CD4-positive, alpha-beta memory T cell (primary cell): ENCODE measurements at regions not wholly inside any gene's neighbourhood (a gene's known extent, or its start where the extent isn't known, plus 50 kb on each side); places are given as distances from the start of the nearest gene placed in this dataset.

Source experiments
- CTCF ChIA-PET: fragments of 350-600 bp; sonication (Branson Sonifier 250); formaldehyde crosslinking; loops from one replicate; lab custom pipeline; 2021; ENCODE audit warnings: inconsistent platforms; ENCODE audit not compliant: partially characterized antibody; lab: Charles Lee
- POLR2A ChIA-PET: fragments of 350-600 bp; sonication (Branson Sonifier 250); formaldehyde crosslinking; loops from one replicate; lab custom pipeline; 2021; ENCODE audit not compliant: partially characterized antibody; lab: Charles Lee
- DNase-seq, 5 donors: peaks; one replicate each; pipeline versions ENCODE4 v3.0.0 to v3.0.0-alpha.2; 2020 to 2022; ENCODE audit warnings: mixed read lengths in 1 of 5
- H3K27ac ChIP-seq: one replicate; pipeline ENCODE4 v1.7.0; 2013; ENCODE audit warnings: low read depth, low read length
- H3K27me3 ChIP-seq: 2 replicates; pipeline ENCODE4 v1.7.0; 2013; ENCODE audit warnings: mild to moderate bottlenecking, low read length, moderate library complexity; ENCODE audit not compliant: insufficient read depth
- H3K36me3 ChIP-seq: 2 replicates; pipeline ENCODE4 v1.7.0; 2013; ENCODE audit warnings: mild to moderate bottlenecking, low read length, moderate library complexity; ENCODE audit not compliant: insufficient read depth
- H3K4me1 ChIP-seq: 2 replicates; pipeline ENCODE4 v1.7.0; 2013; ENCODE audit warnings: mild to moderate bottlenecking, low read length, moderate library complexity; ENCODE audit not compliant: insufficient read depth
- H3K4me3 ChIP-seq, 2 donors: one replicate each; pipeline ENCODE4 v1.7.0; 2013; ENCODE audit warnings: low read length in 2 of 2, mild to moderate bottlenecking in 1 of 2
- H3K9me3 ChIP-seq, 2 donors: one replicate each; pipeline ENCODE4 v1.7.0; 2013; ENCODE audit warnings: low read length in 2 of 2, control low read depth in 1 of 2; ENCODE audit not compliant: control insufficient read depth in 1 of 2
- H3K27ac Mint-ChIP-seq, 7 donors: one replicate each; pipeline ENCODE4 v1.8.0; 2020 to 2021; ENCODE audit warnings: mixed read lengths in 7 of 7, mild to moderate bottlenecking in 6 of 7, inconsistent platforms in 3 of 7, moderate library complexity in 3 of 7
- H3K27me3 Mint-ChIP-seq, 2 donors: one replicate each; pipeline ENCODE4 v1.8.0; 2020 to 2021; ENCODE audit warnings: mixed read lengths in 2 of 2
- H3K36me3 Mint-ChIP-seq, 2 donors: one replicate each; pipeline ENCODE4 v1.8.0; 2020 to 2021; ENCODE audit warnings: mixed read lengths in 2 of 2, inconsistent platforms in 1 of 2, mild to moderate bottlenecking in 1 of 2
- H3K4me1 Mint-ChIP-seq, 4 donors: one replicate each; pipeline ENCODE4 v1.8.0; 2020 to 2021; ENCODE audit warnings: mixed read lengths in 4 of 4, mild to moderate bottlenecking in 1 of 4
- H3K4me3 Mint-ChIP-seq, 8 donors: one replicate each; pipeline ENCODE4 v1.8.0; 2020 to 2021; ENCODE audit warnings: mixed read lengths in 8 of 8, mild to moderate bottlenecking in 7 of 8, moderate library complexity in 6 of 8, inconsistent platforms in 3 of 8
- H3K9me3 Mint-ChIP-seq, 8 donors: one replicate each; pipeline ENCODE4 v1.8.0; 2020 to 2021; ENCODE audit warnings: mixed read lengths in 8 of 8, mild to moderate bottlenecking in 5 of 8, inconsistent platforms in 3 of 8, moderate library complexity in 1 of 8
- intact Hi-C: fragments of 100-400 bp; cut with micrococcal nuclease; formaldehyde crosslinking; loops from one replicate; pipeline ENCODE4 v1.15.1; 2023

DNA sequence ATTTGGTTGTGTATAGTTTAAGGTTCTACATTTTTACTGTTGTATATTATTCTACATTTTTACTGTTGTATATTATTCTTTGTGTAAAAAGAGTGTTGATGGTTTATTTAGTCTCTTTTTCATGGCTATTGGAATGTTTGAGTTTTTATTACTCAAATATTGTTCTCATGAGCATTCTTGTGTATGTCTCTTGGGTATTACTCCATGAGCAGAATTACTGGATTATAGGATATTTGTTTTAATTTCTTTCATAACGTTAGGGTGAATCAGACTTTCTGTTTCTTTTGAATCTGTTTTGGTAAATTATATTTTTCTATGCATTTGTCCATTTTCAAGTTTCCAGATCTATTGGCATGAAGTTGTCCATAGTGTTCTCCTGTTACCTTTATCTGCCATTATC, 111.6 kb downstream of the DYNAP start:
- H3K9me3 ChIP-seq = no peaks in the 10 kb centered on the region
- no peak for DNase-seq
- Mint-ChIP-seq H3K27me3 (no peaks in the 10 kb centered on the region), H3K9me3 (peaks cover 0 to 3% (median under 1%) of the 10 kb centered on the region in 8 donors), H3K4me1 (no peaks in the 10 kb centered on the region), H3K36me3 (no peaks in the 10 kb centered on the region), H3K4me3 (no peak overlapping the region), H3K27ac (no peak overlapping the region)
- H3K4me1 ChIP-seq = no peaks in the 10 kb centered on the region
- H3K36me3 ChIP-seq = no peaks in the 10 kb centered on the region
- H3K4me3 ChIP-seq = no peak overlapping the region
- H3K27me3 ChIP-seq = no peaks in the 10 kb centered on the region
- POLR2A ChIA-PET = no interaction called here
- intact Hi-C loops = no loop called here
- H3K27ac ChIP-seq = no peak overlapping the region
- CTCF ChIA-PET = no interaction called here

DNA sequence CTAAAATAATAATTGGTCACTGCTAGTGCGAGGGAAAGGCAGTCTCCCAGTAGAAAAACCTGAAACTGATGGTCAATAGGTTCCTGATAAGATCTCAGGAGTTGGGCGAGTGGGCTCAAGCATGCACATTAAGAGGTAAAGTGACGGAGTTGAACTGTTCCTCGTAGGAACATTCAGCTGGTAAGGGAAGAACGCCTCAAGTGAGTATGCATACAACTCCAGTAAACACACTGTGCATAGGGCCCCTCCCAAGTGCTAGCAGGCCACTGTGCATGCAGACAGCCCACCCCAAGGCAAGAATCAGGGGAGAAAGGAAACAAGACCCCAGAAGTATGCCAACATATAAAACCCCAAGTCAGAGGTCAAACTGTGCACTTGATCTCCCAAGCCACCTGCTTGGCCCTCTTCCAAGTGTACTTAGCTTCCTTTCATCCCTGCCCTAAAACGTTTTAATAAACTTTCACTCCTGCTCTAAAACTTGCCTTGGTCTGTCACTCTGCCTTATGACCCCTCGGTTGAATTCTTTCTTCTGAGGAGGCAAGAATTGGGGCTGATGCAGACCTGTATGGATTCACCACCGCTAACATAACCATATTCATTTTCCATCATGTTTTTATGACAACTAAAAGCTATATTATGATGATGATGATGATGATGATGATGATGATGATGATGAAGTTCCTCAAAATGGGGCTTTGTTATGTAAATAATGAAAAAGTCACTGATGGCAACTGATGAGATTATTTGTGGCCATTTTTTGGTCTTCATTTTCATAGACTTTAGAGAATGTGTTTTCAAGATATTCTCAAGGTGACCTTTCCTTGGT, 118.0 kb upstream of the RAB27B start:
- no peaks in the 10 kb centered on the region for H3K36me3 ChIP-seq
- Mint-ChIP-seq H3K9me3 (peaks cover 0 to 4% (median 1%) of the 10 kb centered on the region in 8 donors), H3K36me3 (no peaks in the 10 kb centered on the region), H3K4me1 (peaks cover 20 to 37% (median 29%) of the 10 kb centered on the region in 4 donors), H3K4me3 (no peak overlapping the region), H3K27ac (no peak overlapping the region), H3K27me3 (no peaks in the 10 kb centered on the region)
- no peaks in the 10 kb centered on the region for H3K27me3 ChIP-seq
- ChIA-PET CTCF (no interaction called here), POLR2A (no interaction called here)
- intact Hi-C loops = no loop called here
- no peak for DNase-seq
- H3K4me1 ChIP-seq = peaks cover 29% of the 10 kb centered on the region
- no peak overlapping the region for H3K27ac ChIP-seq
- H3K4me3 ChIP-seq = no peak overlapping the region
- no peaks in the 10 kb centered on the region for H3K9me3 ChIP-seq

DNA sequence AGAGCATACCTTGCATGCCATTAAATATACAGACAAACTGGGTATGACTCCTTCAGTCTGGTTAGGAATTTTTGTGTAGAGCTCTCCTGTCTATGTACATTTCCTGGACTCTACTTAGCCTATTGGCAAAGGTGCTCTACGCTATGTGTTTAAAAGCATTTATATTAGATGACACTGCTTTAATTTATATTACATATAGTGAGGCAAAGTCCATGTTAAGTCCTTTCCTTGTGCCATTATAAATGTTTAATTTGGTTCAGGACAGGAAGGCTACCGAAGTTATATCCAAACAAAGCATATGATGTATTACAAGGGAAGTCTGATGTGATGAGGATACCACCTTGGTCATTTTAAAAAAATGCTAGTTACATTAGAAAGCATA, 117.4 kb upstream of the RAB27B start:
- H3K4me3 ChIP-seq = no peak overlapping the region
- peaks cover 0 to 4% (median 1%) of the 10 kb centered on the region in 8 donors for H3K9me3 Mint-ChIP-seq
- no peak for DNase-seq
- no peak overlapping the region for H3K27ac ChIP-seq
- H3K4me1 Mint-ChIP-seq = peaks cover 20 to 43% (median 32%) of the 10 kb centered on the region in 4 donors
- H3K36me3 ChIP-seq = no peaks in the 10 kb centered on the region
- H3K27ac Mint-ChIP-seq = no peak overlapping the region
- intact Hi-C loops = no loop called here
- POLR2A ChIA-PET = no interaction called here
- H3K4me1 ChIP-seq = peaks cover 29% of the 10 kb centered on the region
- H3K9me3 ChIP-seq = no peaks in the 10 kb centered on the region
- no peaks in the 10 kb centered on the region for H3K36me3 Mint-ChIP-seq
- H3K4me3 Mint-ChIP-seq = no peak overlapping the region
- H3K27me3 ChIP-seq = no peaks in the 10 kb centered on the region
- CTCF ChIA-PET = no interaction called here
- no peaks in the 10 kb centered on the region for H3K27me3 Mint-ChIP-seq

DNA sequence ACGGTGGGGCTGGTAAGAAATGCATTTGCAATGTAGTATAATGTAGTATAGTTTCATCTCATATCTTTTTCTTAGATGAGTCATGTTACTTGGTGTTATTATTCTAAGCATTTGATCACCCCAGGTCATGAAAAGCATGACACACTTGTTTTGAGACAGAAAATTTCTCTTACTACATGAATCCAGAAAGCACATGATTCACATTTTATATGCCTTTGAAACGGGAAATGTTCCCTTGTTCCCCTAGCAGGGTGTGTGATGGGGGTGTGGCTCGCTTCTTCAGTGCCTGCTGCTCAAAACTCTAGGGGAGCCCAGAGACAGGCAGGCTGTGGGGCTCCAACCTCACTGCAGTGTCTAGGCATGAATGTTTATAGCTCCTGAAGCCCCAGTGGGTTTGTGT, 116.0 kb upstream of the RAB27B start:
- Histone ChIP-seq H3K9me3 (no peaks in the 10 kb centered on the region), H3K27me3 (no peaks in the 10 kb centered on the region), H3K4me3 (no peak overlapping the region), H3K27ac (no peak overlapping the region), H3K4me1 (peaks cover 32% of the 10 kb centered on the region), H3K36me3 (no peaks in the 10 kb centered on the region)
- ChIA-PET CTCF (no interaction called here), POLR2A (no interaction called here)
- no peak for DNase-seq
- intact Hi-C loops = no loop called here
- no peaks in the 10 kb centered on the region for H3K27me3 Mint-ChIP-seq
- peaks cover 0 to 4% (median 1%) of the 10 kb centered on the region in 8 donors for H3K9me3 Mint-ChIP-seq
- no peak overlapping the region for H3K27ac Mint-ChIP-seq
- peaks cover 20 to 49% (median 35%) of the 10 kb centered on the region in 4 donors for H3K4me1 Mint-ChIP-seq
- no peak overlapping the region for H3K4me3 Mint-ChIP-seq
- no peaks in the 10 kb centered on the region for H3K36me3 Mint-ChIP-seq

DNA sequence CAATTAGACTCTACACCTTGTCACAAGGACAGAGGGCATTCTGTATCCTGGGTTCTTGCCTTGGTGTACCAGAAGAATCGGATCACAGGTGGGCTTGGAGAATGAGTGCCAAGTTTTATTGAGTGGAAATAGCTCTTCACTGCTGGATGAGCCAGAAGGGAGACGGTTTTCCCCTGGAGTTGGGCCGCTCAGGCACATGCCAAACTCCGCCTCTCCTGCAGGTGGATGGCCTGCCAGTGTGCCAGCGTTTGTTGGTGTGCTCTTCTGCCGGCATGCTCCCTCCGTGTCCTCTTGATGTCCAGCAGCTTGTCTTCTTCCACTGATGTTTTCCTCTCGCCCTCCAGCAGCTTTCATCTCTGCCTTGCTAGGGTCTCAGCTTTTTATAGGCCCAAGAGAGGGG, 115.5 kb upstream of the RAB27B start:
- Histone ChIP-seq H3K27me3 (no peaks in the 10 kb centered on the region), H3K4me1 (peaks cover 36% of the 10 kb centered on the region), H3K27ac (no peak overlapping the region), H3K36me3 (no peaks in the 10 kb centered on the region), H3K4me3 (no peak overlapping the region), H3K9me3 (no peaks in the 10 kb centered on the region)
- Mint-ChIP-seq H3K9me3 (peaks cover 0 to 2% (median 0%) of the 10 kb centered on the region in 8 donors), H3K4me3 (peak overlapping the region in 2 of 8 donors; percentile 61 to 62), H3K4me1 (peaks cover 23 to 54% (median 40%) of the 10 kb centered on the region in 4 donors), H3K27me3 (no peaks in the 10 kb centered on the region), H3K36me3 (no peaks in the 10 kb centered on the region), H3K27ac (no peak overlapping the region)
- POLR2A ChIA-PET = no interaction called here
- DNase-seq = no peak
- CTCF ChIA-PET = no interaction called here
- intact Hi-C loops = no loop called here

DNA sequence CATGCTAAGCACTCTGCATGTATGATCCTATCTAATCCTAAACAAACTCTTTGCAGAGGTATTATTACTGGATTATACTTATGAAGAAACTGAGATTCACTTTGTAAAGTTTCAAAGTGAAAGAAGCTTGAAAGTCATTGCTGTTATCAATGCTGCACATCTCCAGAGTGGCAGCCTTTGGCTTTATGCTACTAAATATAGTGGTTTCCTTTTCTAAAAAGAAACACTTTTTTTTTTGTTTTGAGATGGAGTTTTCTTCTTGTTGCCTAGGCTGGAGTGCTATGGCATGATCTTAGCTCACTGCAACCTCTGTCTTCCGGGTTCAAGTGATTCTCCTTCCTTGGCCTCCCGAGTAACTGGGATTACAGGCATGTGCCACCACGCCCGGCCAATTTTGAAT, 114.9 kb upstream of the RAB27B start:
- peak overlapping the region in 2 of 8 donors; percentile 61 to 62 for H3K4me3 Mint-ChIP-seq
- CTCF ChIA-PET = no interaction called here
- intact Hi-C loops = no loop called here

DNA sequence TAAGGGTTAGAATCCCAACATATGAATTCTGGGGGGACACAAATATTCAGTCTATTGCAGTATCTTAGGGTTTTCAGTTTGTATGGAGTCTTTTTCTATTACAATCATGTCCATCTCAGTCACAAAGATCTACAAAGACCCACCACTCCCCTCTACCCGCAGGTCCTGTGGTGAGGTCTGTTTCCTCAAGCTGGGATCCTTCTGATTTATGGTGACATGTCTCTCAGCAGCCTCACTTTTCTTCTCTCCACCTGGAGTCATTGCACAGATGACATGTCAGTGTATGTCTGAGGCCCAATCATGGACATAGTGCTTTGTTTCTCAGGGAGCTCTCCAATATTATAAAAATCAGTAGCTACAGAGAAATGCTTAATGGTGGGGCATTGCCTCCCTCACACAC, 113.4 kb upstream of the RAB27B start:
- no peak overlapping the region for H3K4me3 ChIP-seq
- peaks cover 49% of the 10 kb centered on the region for H3K4me1 ChIP-seq
- no peaks in the 10 kb centered on the region for H3K9me3 ChIP-seq
- Mint-ChIP-seq H3K4me1 (peaks cover 29 to 65% (median 51%) of the 10 kb centered on the region in 4 donors), H3K4me3 (peak overlapping the region in 1 of 8 donors; percentile 24), H3K9me3 (peaks cover 0 to 2% (median 0%) of the 10 kb centered on the region in 8 donors), H3K27ac (no peak overlapping the region), H3K36me3 (no peaks in the 10 kb centered on the region), H3K27me3 (no peaks in the 10 kb centered on the region)
- no peaks in the 10 kb centered on the region for H3K27me3 ChIP-seq
- H3K27ac ChIP-seq = no peak overlapping the region
- no peak for DNase-seq
- ChIA-PET POLR2A (no interaction called here), CTCF (no interaction called here)
- H3K36me3 ChIP-seq = no peaks in the 10 kb centered on the region
- intact Hi-C loops = loop anchor here (5.0 kb wide), 1 partner anchor 112 kb away; the partner anchor contains the start of gene RAB27B

More for the DNA sequence above, 114.9 kb upstream of the RAB27B start:
- Histone ChIP-seq H3K4me1 (peaks cover 43% of the 10 kb centered on the region), H3K36me3 (no peaks in the 10 kb centered on the region), H3K9me3 (no peaks in the 10 kb centered on the region), H3K27ac (no peak overlapping the region), H3K27me3 (no peaks in the 10 kb centered on the region), H3K4me3 (no peak overlapping the region)
- POLR2A ChIA-PET = no interaction called here
- peak overlapping the region in 1 of 7 donors; percentile 62 for H3K27ac Mint-ChIP-seq
- no peaks in the 10 kb centered on the region for H3K36me3 Mint-ChIP-seq
- peak in 4 of 5 donors; percentile 6 to 35 (median 14) for DNase-seq
- H3K9me3 Mint-ChIP-seq = peaks cover 0 to 2% (median 0%) of the 10 kb centered on the region in 8 donors
- peaks cover 27 to 60% (median 46%) of the 10 kb centered on the region in 4 donors for H3K4me1 Mint-ChIP-seq
- H3K27me3 Mint-ChIP-seq = no peaks in the 10 kb centered on the region
